ENCODE measurements at regions not wholly inside any gene's neighbourhood (a gene's known extent, or its start where the extent isn't known, plus 50 kb on each side); places are given as distances from the start of the nearest gene placed in this dataset.

- DNase-seq (ENCODE audit: low read depth, low spot score): no peak
- no peak overlapping the region for H3K27ac ChIP-seq
Observed at GRCh38 chr20:40463171-40463570, 225.9 kb downstream of the MAFB start.

DNA sequence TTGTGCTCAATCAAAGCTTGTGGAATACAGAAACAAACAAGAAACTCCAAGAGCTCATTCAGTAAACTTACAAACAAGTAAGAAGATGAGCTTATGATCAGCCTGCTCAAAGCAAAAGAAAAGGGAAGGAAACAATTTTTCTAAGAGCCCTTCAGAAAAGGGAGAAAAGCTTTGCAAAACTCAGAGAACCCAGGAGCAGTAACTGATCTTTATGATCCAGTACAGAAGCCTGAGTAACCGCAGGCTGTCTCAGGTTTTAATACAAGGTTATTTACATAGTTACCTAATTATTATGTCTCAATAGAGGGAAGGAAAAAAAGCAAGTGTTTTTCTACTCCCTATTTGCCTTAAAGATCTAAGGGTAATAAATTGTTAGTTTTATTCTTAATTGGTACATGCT lies 226.5 kb downstream of the MAFB start:
- no peak overlapping the region for H3K27ac ChIP-seq
- no peak for DNase-seq (ENCODE audit: low read depth, low spot score)

GRCh38 chr20:40459299-40459698 lies 229.7 kb downstream of the MAFB start:
- H3K27ac ChIP-seq: no peak overlapping the region
- DNase-seq (ENCODE audit: low read depth, low spot score): no peak

DNA sequence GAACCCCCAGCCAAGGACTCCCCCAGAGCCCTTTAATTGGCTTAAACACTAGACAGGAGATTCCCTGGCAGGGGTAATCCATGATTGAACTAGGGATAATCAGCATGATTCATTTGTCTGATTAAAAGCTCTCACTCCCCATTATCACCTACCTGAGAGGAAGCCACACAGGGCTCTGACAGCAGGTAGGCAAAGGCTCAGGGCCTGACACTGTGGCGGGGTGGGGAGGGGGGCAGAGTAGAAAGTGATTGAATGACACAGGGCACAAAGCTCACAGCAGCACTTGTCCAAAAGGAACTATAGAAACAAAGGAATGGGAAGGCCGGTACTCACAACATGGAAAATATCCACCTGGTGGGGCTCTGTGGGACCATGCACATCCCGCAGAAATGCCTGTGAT lies 231.6 kb downstream of the MAFB start:
- no peak for DNase-seq (ENCODE audit: low read depth, low spot score)
- no peak overlapping the region for H3K27ac ChIP-seq

- no peak overlapping the region for H3K27ac ChIP-seq
- no peak for DNase-seq (ENCODE audit: low read depth, low spot score)
Observed at GRCh38 chr20:40452758-40453157, 236.3 kb downstream of the MAFB start.

DNA sequence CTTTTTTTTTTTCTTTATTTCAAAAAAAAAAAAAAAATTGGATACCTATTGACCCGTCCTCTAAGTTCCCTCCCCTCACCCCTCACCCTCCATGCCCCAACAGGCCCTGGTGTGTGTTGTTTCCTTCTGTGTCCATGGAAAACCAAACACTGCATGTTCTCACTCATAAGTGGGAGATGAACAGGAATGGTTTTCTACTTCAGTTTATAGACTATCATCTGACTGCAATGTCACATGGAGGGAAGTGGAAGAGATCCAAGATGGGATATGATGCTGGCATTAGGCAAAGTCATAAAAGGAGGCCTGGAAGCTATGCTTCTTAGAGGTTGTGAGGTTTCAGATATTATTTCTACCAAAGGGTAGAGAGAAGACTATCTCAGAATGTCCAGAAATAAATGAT lies 237.5 kb downstream of the MAFB start:
- H3K27ac ChIP-seq: no peak overlapping the region
- no peak for DNase-seq (ENCODE audit: low read depth, low spot score)

DNA sequence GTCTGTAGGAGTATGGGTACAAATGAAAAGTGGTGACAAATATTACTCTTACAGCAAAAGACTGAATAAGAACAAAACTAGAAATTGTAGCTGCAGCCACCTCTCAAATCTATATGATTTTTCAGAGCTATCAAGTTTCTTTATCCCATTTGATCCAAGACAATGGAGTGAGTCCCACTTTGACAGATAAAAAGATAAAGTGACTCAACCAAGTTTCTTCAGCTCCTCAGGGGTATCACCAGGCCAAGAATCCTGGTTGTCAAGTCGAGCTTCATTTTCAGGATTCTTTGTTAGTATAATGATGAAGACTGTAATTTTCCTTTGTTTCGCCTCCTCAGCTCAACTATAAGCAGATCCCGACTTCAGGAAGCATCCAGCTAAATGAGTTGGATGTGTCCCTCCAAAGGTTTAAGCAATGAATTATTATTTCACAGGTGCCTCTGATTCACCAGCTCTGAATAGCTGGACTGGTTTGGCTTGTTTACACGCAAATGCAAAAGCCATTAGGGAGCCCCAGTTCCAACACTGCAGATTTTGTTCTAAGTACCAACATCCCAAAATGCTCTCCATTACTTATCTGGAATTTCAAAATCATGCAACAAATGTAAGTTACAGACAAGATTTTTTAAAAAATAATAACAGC lies 238.9 kb downstream of the MAFB start:
- no peak overlapping the region for H3K27ac ChIP-seq
- no peak for DNase-seq (ENCODE audit: low read depth, low spot score)

DNA sequence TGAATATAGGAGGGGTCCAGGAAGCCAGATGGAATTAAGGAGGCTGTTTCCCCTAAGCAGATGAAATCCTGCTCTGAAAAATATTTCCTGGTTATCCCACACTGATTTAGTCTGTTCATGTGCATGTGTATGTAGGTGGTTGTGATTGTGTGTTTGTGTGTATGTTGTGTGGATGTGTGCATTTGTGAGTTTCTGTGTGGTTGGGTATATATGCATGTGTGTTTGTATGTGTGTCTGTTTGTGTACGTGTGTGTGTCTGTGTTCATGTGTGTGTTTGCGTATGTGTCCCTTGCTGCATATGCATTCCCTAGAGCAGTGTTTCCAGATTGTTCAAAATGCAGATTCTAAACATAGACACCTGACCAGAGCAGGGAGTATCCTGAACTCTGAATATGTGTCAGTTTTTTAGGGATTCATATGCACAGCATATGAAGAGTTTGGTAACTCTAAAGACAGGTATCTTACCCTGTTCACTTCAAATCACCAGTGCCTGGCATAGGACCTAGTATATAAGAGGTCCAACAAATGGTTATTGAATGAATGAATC lies 239.8 kb downstream of the MAFB start:
- DNase-seq (ENCODE audit: low read depth, low spot score): no peak
- no peak overlapping the region for H3K27ac ChIP-seq

- DNase-seq (ENCODE audit: low read depth, low spot score): no peak
- no peak overlapping the region for H3K27ac ChIP-seq
Observed at GRCh38 chr20:40446888-40447287, 242.1 kb downstream of the MAFB start.

GRCh38 chr20:40444516-40444915 lies 244.5 kb downstream of the MAFB start:
- no peak overlapping the region for H3K27ac ChIP-seq
- DNase-seq (ENCODE audit: low read depth, low spot score): no peak

- H3K27ac ChIP-seq: no peak overlapping the region
Observed at GRCh38 chr20:40443753-40444152, 245.3 kb downstream of the MAFB start.

GRCh38 chr20:40442181-40442963 lies 246.7 kb downstream of the MAFB start:
- DNase-seq (ENCODE audit: low read depth, low spot score): no peak
- H3K27ac ChIP-seq: no peak overlapping the region

More at GRCh38 chr20:40443753-40444152, 245.3 kb downstream of the MAFB start:
- DNase-seq (ENCODE audit: low read depth, low spot score): no peak

GRCh38 chr20:40441771-40442170 lies 247.3 kb downstream of the MAFB start:
- no peak for DNase-seq (ENCODE audit: low read depth, low spot score)

GRCh38 chr20:40438161-40438830 lies 250.7 kb downstream of the MAFB start:
- H3K27ac ChIP-seq: no peak overlapping the region
- DNase-seq (ENCODE audit: low read depth, low spot score): no peak

More at GRCh38 chr20:40441771-40442170, 247.3 kb downstream of the MAFB start:
- no peak overlapping the region for H3K27ac ChIP-seq

DNA sequence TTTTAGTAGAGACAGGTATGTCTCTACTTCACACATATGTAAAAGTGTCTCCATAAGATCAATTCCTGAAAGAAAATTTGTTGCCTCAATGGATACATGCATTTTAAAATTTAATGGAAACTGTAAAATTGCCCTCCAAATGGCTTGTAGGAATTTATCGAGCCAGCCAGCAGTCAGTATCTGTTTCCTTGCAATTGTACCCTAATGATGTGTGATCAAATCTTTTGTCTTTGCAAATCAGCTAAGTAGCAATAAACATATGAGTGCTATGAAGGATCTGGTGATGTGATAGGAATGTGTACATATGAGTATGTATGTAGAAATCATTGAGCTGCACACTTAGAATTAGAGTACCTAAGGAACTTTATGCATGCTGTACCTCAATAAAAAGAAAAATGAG lies 253.0 kb downstream of the MAFB start:
- H3K27ac ChIP-seq: no peak overlapping the region
- DNase-seq (ENCODE audit: low read depth, low spot score): no peak

- DNase-seq (ENCODE audit: low read depth, low spot score): no peak
- no peak overlapping the region for H3K27ac ChIP-seq
Observed at GRCh38 chr20:40435146-40435895, 253.7 kb downstream of the MAFB start.

DNA sequence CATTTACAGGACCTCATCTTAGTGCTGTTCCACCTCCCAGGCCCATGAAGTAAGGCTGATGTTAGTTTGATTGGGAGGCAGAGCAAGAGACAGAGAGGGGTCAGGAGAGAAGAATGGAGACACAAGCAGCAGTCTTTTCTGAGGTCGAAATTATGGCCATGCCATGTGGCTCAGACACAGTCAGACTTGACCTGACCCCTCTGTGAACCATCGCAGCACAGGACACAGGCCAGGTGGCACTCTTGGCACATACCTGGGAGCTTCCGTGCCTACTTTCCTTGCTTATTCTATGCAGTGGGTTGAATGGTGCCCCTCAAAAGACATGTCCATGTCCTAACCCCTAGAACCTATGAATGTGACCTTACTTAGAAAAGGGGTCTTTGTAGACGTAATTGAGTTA lies 254.9 kb downstream of the MAFB start:
- DNase-seq (ENCODE audit: low read depth, low spot score): no peak
- no peak overlapping the region for H3K27ac ChIP-seq

DNA sequence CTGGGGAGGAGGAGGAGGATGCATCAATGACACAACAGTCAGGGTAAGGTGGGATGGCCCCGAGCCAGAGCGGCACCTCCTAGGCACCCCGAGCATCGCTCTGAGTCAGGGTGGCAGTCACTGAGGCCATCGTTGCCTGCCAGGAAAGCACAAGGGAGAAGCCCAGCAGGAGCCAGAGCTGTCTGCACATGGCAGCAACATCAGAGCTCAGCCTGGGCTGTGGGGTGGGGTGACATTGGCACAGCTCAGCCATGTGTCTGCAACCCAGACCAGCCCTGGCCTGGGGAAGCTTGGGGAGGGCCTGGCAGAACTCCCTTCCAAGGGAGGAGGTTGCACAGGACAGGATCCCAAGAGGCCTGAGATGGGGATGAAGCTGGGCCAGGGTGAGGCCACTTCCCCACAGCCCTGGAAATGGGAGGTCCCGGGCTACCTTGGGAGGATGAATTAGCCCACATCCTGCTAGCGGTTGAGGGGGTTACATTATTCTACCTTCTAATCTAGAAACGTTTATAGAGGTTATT lies 255.6 kb downstream of the MAFB start:
- DNase-seq (ENCODE audit: low read depth, low spot score): no peak
- H3K27ac ChIP-seq: no peak overlapping the region

DNA sequence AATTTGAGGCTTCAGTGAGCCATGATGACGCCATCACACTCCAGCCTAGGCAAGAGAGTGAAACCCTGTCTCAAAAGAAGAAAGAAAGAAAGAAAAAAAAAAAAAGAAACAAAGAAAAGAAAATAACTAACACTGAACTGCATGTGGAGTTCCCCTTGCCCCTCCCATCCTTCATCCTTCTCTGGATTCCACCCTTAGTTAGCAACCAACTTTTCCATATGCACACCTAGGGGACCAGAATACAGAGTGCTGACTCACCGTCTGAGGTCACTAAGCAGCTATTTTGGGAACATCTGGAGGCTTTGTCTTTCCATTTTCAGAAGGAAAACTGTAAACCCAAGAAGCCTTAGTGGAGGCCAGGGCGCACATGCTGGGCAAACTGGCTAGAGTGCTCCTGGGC lies 257.4 kb downstream of the MAFB start:
- H3K27ac ChIP-seq: peak overlapping the region; percentile 53
- no peak for DNase-seq (ENCODE audit: low read depth, low spot score)

DNA sequence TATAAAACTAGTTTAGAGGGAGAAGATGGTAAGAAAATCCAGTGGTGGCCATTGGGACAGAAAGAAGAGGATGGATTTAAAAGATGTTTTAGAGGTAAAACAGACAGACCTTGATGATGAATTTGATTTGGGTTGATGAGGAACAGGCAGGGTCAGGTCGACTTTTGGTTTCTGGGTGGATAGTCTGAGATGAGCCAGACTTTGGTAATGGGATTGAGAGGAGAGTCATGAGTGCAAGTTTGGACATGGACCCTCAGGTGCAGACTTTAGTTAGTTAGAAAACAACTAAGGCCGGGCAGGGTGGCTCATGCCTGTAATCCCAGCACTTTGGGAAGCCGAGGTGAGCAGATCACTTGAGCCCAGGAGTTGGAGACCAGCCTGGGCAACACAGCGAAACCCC lies 257.9 kb downstream of the MAFB start:
- H3K27ac ChIP-seq: peak overlapping the region; percentile 53
- DNase-seq (ENCODE audit: low read depth, low spot score): no peak

Data from epithelial cell of prostate (primary cell).